COLO668 (cell line): ENCODE measurements at regions not wholly inside any gene's neighbourhood (a gene's known extent, or its start where the extent isn't known, plus 50 kb on each side); places are given as distances from the start of the nearest gene placed in this dataset.

ENCODE experiments used
- DNase-seq: peaks from one replicate; lab custom pipeline; 2025; ENCODE audit not compliant: unreplicated experiment; lab: John Stamatoyannopoulos, UW

DNA sequence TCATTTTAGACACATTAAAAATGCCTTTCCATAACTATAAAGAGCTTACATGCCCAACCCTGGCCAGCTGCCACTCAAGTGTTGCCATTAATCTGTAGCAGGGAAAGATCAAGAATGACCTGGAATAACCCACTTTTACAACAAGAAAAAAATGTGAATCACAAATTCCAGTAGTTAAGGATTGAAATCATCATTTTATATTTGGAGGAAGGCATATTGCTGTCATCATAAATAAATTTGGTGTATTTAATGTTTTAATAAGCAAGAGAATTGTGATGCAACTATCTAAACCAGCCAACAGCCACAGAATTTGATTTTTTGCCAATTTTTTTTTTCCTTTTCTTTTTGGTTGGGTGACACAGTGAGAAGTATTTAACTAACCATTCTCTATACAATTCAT is 240.0 kb upstream of the SEMA6D start:
- DNase-seq, result no peak

DNA sequence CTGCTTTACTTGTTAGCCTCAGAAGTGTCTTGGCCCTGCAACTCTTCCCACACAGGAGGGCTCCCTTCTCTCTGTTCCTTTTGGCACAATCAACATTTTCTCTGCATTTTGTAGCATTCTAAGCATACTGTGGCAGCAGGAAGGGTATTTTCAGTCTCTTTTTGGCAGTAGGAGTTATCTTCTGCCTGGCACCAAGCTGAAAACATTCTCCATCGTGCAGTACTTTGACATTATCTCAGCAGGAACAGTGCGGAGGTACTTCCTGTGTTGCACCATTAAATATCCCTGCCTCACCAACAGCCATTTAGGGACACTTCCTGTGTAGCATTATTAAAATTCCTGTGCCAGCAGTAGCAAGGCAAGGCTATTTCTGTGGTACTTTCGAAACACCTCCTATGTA is 233.2 kb upstream of the SEMA6D start:
- DNase-seq, result no peak

DNA sequence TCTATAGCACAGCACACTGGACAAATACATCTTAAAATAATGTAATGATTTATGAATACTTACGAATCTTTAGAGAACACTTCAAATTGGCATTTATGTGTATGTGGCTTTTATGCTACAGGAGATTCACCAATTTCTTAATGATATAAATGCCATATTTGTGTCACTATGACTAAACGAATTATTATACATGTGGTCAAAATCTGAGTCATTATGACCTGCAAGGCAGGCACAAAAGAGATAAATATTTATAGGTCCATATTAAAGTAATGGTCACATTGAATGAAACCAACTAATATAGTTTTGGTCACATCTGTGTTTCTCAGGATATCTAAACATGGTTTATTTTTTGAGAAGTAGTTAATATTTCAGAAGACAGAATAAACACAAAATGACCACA is 232.3 kb upstream of the SEMA6D start:
- DNase-seq, result no peak

DNA sequence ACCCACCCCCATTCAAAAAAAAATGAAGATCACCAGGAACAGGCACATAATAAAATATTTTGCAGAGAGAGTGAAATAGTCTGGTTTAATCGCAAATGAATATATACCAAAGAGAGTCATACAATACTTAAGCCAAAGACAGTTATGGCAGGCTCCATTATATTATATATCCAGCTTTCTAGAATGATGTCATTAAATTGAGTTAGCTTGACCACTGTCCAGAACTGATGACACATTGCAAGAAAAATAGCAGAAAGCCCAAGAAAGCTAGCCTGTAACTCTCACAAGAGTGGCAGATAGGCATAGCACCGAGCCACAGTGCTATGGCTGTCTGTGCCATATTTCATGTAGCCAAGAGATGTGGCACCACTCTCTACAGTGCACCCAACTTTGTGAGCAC is 231.9 kb upstream of the SEMA6D start:
- no peak for DNase-seq

DNA sequence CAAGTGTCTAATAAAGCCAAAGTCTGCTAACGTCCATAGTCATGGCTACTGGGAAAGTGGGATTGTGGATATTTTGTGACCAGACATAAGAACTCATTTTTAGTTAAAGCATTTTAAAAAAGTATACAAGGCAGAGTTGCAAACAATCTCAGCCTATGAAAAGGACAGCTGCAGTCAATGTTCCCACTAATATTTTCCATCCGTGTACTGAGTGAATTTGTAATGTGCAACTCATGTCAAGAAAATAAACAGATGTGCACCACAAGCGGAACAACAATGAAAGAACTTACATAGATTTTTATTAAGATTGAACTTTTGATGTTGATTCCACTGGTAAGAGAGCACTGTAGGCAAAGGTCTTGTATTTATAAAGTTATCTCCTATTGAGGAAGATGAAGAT is 231.3 kb upstream of the SEMA6D start:
- no peak for DNase-seq

DNA sequence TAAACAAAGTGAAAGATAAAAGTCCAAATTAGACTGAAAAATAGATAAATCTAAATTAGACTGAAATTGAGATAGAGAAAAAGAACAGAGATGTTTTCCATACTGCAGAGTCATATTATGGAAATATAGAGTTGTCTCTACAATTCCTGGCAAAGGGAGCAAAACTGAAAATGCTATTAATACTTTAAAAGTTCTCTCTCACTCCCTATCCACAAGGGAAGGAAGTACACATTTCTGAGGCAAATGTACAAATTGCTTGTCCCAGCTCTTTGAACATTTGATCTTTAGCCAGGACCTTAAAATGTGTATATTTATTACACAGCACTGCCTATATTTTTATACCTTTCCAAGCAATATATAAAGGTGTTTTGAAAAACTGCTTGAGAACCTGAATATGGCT is 225.1 kb upstream of the SEMA6D start:
- DNase-seq, result no peak

DNA sequence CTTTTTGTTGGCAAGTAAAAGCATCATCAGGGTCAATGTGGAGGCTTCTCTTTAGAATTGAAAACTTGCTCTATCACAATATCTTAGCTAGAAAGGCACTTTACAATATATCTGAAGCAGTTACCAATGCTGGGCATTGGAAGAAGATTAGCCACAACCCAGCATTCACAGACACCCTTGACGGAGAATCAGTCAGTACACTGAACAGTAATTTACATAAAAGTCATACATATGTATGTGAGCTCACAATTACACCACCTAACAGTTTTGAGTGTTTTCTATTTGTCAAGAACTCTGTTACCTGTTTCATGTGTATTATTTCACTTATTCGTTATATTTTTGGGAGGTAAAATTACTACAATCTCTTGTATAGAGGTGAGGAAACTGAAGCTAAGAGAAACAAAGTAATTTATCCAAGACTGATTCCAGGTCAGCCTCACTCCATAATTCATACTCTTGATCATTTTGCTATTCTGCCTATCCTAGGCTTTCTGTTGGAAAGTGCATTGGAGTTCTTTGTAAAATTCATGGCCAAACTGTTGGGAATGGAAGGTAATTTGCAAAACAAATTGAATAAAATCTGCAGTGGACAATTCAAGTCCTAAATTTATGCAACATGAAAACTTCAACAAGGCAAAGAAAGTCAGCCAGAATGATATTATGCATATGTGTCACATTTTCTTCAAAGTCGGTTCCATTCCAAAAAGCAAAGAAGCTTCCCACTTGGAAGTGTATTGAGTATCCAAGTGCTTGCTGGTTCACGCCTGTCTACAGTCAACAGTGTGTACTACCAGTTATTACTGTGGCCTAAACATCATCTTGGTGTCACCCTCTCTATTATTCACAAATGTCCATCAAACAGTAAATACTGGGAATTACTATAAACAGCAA is 223.7 kb upstream of the SEMA6D start:
- DNase-seq, result no peak

DNA sequence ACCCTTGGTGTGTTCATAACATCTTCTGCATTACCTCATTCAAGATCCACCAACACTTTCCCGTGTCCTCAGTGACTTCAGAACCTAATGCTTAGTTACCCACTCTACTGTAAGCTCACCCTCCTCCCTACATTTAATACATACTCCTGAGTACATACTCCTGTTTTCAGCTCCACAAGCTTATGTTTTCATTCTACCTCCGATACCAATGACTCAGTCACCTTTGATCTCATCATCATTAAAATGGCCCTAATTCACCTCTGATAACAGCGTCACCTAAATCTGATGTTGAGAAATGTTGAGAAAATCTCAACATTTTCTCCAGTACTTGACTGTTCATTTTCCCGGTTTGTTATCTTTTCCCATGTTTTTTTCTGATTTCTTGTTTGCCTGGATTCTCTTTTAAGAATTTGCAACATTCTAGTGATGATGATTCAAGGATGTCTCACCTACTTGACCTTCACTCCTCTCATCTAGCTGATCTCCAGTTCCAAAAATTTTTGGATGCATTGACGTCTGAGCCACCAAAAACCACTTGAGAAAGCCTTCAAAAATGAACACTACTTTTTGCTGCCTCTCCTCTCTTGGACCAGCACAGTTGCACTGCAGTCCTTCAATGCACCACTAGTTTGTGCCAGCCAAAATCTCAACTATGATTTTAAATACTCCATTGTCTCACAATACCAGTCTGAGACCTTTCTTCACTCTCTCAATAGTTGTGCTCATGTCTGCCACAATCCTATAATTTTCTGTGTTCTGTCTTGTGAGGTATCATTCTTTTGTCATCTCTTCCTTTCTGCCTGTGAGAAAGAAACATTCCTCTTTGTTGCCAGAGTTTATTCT is 220.7 kb upstream of the SEMA6D start:
- no peak for DNase-seq

DNA sequence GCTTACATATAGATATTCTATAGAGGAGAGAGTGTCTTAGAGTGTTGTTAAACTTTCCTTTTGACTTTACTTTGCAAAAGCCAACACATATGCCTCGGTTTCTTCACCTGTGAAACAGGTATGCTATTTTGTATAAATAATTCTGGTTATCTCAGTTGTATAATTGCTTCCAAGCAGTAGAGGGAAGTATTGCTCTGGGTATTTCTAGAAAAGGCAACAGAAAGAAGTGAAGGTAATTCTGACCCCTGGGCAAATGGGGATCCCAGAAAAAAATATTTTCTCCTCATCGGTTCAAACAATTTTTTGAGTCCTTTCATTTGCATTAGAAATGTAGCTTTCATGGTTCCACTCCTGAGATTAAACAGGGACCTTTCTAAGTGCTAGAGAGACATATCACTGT is 216.5 kb upstream of the SEMA6D start:
- no peak for DNase-seq

DNA sequence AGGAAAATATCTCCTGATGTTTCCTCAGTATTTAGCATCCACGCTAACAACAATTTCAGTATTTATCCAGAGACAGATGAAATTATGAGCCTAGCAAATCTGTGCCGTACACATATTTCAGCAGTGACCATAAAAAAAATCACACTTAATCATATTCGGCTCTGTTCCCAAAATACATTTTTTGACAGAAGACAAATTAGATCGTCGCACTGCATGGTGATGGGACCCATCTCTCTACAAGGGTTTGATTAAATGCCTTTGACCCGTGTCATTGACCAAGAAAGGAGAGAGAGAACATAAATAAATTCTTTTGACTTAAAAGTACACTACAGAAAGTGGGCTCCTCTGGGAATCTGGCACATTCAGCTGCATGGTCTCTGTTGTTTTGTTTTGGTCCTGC is 215.3 kb upstream of the SEMA6D start:
- DNase-seq, result no peak

DNA sequence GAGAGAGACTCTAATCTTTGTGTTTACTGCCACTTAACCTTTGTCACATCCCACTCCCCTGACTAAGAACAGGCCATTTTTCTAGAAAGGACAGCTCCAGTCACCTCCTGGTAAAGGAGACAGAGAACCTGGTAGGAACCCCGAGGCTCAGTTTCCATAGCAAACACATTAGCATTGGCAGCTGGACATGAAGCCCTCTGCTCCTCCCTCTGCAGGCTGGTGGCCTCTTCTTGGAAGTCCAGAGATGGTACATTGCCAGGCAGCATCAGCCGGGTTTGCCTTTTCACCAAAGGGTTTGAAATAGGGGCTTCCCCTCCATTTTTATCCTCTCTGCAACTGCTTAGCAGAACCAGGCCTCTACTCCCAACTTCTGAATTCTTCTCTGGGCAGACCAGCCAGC is 213.4 kb upstream of the SEMA6D start:
- no peak for DNase-seq

DNA sequence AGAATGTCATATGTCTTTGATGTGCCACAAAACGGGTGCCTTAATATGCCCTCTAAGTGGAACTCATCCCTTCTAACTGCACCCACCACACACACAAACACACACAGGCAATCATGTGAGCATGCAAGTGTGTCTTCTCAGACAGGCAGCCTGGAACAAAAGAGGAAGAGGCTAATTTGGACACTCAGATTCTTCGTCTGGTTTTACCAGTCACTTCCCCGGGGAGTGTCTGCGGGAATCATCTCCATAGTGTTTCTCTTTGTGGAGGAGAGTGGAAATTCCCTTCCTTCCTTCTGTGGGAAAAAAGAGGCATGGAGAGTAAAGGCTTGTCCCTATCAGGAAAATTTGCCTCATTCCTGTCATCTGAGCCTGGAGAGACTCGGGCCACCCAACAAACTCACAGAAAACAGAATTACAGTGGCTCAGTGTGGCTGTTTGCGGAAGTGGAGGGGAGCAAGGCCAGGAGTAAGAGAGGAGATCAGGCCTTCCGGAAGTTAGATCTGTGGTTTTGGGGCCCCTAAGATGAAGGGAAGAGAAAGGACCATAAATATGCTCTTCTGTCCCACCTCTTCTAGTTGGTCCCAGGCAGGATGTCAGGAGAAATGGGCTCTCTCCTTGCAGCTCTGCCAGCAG is 212.6 kb upstream of the SEMA6D start:
- no peak for DNase-seq

DNA sequence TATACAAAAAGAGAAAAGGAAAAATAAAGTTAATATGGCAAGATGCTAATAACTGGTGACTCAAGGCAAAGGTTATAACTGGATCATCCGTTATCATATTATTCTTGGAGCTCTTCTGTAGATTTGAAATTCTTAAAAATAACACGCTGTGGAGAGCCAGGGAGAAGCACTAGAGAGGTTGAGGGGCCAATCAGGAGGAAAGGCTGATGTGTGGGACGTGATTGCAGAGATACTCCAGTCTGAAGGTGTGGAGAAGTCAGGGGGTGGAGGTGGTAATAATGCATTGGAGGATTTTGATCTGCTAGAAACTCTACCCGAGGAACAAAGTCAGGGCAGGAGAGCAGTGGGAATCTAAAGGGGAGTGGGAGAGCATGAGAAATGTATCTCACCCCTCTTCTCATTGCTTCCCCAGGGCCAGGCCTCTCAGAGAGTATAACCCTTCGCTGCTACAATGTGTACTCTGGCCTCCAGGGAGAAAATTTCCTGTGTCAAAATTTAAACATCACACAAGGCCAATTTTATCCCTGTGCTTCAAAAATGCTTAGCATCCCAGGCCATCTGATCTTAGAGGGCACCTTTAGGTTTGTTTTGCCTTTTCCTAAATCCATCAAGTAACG is 211.5 kb upstream of the SEMA6D start:
- DNase-seq, result no peak

DNA sequence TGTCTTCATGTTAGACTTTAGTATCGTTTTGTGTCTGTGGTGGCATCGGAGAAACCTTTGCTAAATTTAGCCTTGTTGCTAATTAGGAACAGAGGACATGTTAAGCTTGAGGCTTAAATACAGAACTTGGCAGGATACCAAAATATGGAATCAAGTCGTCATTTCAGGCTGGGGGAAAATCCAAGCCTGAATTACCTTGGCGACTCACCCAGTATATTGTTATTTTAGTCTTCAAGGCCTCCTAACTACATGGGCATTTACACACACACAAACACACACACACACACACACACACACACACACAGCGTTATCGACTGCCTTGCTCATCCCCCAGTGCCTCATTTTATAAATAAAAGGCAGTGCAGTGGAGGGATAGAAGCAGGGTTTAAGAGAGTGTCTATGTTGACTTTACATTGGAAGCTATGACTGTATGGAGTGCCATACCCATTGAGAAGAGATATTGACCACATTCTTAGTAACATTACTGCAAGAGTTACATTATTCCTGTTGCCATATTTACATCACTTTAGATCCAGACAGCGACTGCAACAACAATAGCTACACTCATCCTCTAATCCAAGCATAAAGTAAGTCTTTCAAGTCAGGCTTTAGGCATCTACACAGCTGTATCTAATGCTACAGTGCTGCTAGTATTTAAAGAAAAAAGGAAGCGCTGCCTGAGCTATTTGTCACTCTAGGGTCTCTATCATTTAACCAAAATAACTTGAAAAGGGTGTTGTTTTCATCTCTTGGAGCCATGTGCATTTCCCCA is 210.8 kb upstream of the SEMA6D start:
- no peak for DNase-seq

DNA sequence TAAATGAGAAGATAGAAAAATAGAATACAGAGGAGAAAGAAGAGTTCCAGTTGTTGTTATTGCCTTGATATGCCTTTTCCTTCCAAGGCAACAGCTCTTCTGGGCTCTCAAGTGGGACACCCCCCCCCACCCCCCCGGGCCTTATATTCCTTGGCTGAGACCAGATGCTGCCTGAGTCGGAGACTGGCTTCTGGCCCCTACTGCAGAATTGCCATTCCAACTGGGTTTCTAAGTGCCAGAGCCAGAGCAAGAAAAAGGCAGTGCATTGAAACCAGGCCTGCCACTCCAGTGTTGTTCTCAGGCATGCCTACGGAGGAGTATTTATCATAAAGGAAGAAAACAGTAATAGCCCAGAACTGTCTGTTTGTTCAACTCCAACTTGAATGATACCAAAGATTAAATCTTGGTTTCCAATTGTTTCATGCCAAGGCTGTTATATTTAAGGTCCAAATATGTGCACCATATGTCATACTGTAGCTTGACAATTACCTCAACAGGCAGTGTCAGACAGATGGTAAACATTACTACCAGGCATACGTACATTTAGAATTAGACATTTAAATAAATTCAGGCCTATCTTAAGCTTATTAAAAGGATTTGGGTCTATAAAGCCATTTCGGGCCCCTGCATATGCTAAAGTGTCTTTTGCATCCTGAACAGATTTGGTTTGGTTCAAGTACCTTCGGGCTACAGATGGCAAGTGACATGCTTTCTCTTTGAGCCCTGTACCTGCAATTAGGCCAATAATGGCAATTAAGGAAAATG is 209.9 kb upstream of the SEMA6D start:
- no peak for DNase-seq

DNA sequence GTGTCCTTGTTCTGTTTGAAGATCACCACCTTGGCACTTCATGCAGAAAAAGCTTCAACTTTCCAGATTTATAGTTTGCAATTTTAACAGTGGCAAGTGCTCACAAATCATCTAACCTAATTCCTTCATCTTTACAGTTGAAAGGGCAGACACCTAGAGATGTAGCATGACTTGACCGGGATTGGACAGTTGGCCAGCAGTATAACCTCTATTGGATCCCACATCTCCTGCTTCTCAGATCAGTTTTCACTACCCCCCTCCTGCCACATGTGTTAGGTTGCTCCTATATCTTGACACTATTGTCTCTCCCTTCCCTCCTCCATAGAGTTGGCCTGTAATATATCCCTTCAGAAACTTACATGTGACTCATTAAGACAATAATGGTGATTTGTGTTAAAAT is 206.0 kb upstream of the SEMA6D start:
- DNase-seq, result no peak

DNA sequence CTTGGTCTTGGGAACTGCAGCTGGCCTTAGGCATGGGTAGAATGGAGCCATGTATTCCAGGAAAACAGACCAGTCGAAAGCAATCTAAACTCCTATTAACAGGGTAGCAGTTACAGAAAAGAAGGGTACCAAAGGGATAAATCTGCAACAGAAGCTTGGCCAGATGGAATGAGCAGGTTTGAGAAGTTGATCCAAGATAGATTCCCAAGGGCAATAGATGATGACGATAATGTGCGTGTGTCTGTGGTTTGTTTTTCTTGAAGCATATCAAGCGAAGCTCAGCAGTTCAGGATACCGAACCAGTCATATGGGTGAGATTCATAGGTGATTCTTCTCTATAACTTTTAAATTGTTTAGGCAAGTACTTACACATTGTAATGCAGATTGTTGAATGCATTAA is 203.8 kb upstream of the SEMA6D start:
- DNase-seq, result no peak

DNA sequence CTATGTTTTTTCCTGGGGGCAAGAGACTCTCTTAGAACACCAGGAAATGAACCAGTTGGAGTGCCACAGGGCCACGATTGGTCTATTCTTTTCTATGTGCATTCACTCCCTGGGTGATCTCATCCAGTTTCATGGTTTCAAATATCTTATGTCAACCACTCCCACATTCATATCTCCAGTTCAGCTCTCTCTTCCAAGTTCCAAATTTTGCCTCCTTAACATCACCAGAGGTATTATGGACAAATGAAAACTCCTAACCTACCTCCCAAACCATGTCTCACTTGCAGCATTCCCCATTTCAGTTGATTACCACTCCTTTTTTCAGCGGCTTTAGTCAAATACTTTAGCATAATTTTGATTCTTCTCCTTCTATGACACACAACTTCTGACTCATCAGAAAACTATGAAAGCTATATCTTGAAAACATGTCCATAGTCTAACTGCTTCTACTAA is 203.1 kb upstream of the SEMA6D start:
- no peak for DNase-seq

DNA sequence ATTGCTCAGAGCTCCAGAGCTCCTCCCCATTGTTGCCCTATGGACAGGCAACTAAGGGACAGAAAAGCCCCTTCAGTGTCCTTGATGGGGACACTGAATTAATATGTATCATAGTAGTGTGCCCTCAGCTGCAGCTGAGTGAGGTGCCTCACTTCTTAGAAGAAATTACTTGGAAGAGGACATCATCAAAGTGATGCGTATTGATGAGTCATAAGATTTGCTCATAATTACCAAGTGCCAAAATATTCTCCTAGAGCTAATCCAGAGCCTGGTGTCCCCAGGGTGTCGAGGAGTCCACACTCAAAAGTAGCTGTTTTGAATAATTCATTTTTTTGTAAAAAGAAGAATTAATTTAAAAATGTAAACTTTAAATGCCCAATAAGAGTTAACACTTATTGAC is 200.7 kb upstream of the SEMA6D start:
- no peak for DNase-seq

DNA sequence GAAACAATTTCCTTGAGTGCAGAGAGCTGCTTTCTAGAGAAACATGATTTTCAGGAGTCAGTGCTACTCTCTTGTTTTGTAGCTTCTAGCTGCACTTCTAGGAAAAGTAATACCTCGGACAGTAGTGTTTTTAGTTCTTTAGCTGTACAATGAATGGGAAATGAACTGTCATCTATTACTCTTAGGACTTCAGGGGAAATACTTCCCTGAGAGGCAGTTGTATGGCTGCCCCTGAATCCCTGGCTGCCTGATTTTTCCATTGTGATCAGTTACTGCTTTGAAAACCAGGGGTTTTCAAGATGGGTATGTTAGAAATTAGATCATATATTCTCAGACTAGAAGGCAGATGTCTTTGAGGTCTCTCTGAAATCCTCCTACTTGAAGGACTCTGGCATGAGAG is 200.3 kb upstream of the SEMA6D start:
- no peak for DNase-seq
